ENCODE measurements at regions not wholly inside any gene's neighbourhood (a gene's known extent, or its start where the extent isn't known, plus 50 kb on each side); places are given as distances from the start of the nearest gene placed in this dataset.

- no peaks in the 10 kb centered on the region for H3K9me3 ChIP-seq (ENCODE audit: severe bottlenecking)
- H3K27ac ChIP-seq (ENCODE audit: poor library complexity, severe bottlenecking) = no peak overlapping the region
- no peaks in the 10 kb centered on the region for H3K36me3 ChIP-seq (ENCODE audit: low read depth)
- ATAC-seq (ENCODE audit: low read depth) (no peak), DNase-seq (ENCODE audit: low spot score) (no peak)
- no peaks in the 10 kb centered on the region for H3K27me3 ChIP-seq (ENCODE audit: insufficient read depth, poor library complexity, severe bottlenecking)
- no peaks in the 10 kb centered on the region for H3K4me1 ChIP-seq (ENCODE audit: insufficient read depth, poor library complexity, severe bottlenecking)
- no peak for TF ChIP-seq CTCF (IDR thresholded peaks at IDR 0.05; ENCODE audit: poor library complexity, severe bottlenecking)
- H3K4me3 ChIP-seq (ENCODE audit: severe bottlenecking) = no peak overlapping the region
These were observed 200.1 kb upstream of the NRG3 start for GRCh38 chr10:81674941-81675340.

- Histone ChIP-seq H3K36me3 (ENCODE audit: low read depth) (no peaks in the 10 kb centered on the region), H3K9me3 (ENCODE audit: severe bottlenecking) (no peaks in the 10 kb centered on the region), H3K27me3 (ENCODE audit: insufficient read depth, poor library complexity, severe bottlenecking) (no peaks in the 10 kb centered on the region), H3K27ac (ENCODE audit: poor library complexity, severe bottlenecking) (no peak overlapping the region), H3K4me3 (ENCODE audit: severe bottlenecking) (no peak overlapping the region), H3K4me1 (ENCODE audit: insufficient read depth, poor library complexity, severe bottlenecking) (no peaks in the 10 kb centered on the region)
- no peak for DNase-seq (ENCODE audit: low spot score)
- ATAC-seq (ENCODE audit: low read depth) = no peak
- TF ChIP-seq CTCF (IDR thresholded peaks at IDR 0.05; ENCODE audit: poor library complexity, severe bottlenecking) = no peak
These were observed 195.7 kb upstream of the NRG3 start for GRCh38 chr10:81679291-81679690.

- DNase-seq (ENCODE audit: low spot score) (no peak), ATAC-seq (ENCODE audit: low read depth) (no peak)
- Histone ChIP-seq H3K4me1 (ENCODE audit: insufficient read depth, poor library complexity, severe bottlenecking) (no peaks in the 10 kb centered on the region), H3K27ac (ENCODE audit: poor library complexity, severe bottlenecking) (no peak overlapping the region), H3K4me3 (ENCODE audit: severe bottlenecking) (no peak overlapping the region), H3K36me3 (ENCODE audit: low read depth) (no peaks in the 10 kb centered on the region), H3K9me3 (ENCODE audit: severe bottlenecking) (no peaks in the 10 kb centered on the region), H3K27me3 (ENCODE audit: insufficient read depth, poor library complexity, severe bottlenecking) (no peaks in the 10 kb centered on the region)
- no peak for TF ChIP-seq CTCF (IDR thresholded peaks at IDR 0.05; ENCODE audit: poor library complexity, severe bottlenecking)
These were observed 194.6 kb upstream of the NRG3 start for GRCh38 chr10:81680359-81680758.

DNA sequence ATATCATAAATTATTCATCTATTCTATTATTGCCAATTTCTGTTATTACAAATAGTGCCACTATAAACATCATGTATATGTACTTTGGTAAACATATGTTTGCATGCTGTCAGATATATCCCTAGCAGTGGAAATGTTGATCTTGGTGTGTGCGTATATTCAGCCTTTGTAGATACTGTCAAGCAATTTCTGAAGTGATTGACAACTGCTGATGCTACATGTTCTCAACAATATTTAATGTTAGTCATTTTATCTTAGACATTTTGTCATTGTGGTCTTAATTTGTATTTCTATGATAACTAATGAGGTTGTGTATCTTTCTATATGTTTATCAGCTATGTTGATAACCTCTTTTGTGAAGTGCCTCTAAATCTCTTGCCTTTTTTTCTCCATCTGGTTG lies 186.5 kb upstream of the NRG3 start:
- ATAC-seq (ENCODE audit: low read depth) (no peak), DNase-seq (ENCODE audit: low spot score) (no peak)
- no peak for TF ChIP-seq CTCF (IDR thresholded peaks at IDR 0.05; ENCODE audit: poor library complexity, severe bottlenecking)
- Histone ChIP-seq H3K4me3 (ENCODE audit: severe bottlenecking) (no peak overlapping the region), H3K27ac (ENCODE audit: poor library complexity, severe bottlenecking) (no peak overlapping the region), H3K27me3 (ENCODE audit: insufficient read depth, poor library complexity, severe bottlenecking) (no peaks in the 10 kb centered on the region), H3K9me3 (ENCODE audit: severe bottlenecking) (no peaks in the 10 kb centered on the region), H3K36me3 (ENCODE audit: low read depth) (no peaks in the 10 kb centered on the region), H3K4me1 (ENCODE audit: insufficient read depth, poor library complexity, severe bottlenecking) (no peaks in the 10 kb centered on the region)

DNA sequence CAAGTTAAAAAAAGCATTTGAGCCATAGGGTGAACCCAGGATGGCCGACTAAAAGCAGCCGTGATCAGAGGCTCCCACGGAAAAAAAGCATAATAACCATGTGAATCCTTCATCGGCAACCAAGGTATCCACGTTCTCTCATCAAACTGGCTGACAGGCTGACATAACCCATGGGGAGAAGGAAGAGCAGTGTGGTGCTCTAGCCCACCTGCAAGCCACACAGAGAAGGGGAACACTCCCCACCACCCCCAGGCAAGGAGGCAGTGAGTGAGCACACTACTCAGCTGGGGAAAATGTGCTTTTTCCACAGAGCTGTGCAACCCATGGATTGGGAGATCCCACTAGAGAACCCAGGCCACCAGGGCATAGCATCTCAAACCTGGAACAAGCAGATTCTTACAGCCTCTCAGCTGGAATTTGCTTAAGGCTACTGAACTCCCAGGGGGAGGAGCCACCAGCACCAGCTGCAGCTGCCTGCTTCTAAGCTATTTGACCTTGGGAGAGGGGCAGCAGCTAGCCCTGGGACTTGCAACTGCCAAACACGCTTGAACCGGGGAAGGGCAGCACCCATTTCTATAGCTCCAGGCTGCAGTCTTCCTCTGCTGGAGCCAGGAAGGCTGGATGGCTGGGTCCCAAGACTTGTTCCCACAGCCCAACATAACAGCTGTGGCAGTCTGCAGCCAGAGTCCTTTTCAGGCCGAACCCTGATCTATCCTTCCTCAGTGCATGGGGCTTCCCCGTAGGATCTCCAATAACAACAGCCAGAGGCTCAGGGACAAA lies 178.2 kb upstream of the NRG3 start:
- Histone ChIP-seq H3K27ac (ENCODE audit: poor library complexity, severe bottlenecking) (no peak overlapping the region), H3K4me1 (ENCODE audit: insufficient read depth, poor library complexity, severe bottlenecking) (no peaks in the 10 kb centered on the region), H3K4me3 (ENCODE audit: severe bottlenecking) (no peak overlapping the region), H3K9me3 (ENCODE audit: severe bottlenecking) (peaks cover 4% of the 10 kb centered on the region), H3K27me3 (ENCODE audit: insufficient read depth, poor library complexity, severe bottlenecking) (no peaks in the 10 kb centered on the region), H3K36me3 (ENCODE audit: low read depth) (no peaks in the 10 kb centered on the region)
- TF ChIP-seq CTCF (IDR thresholded peaks at IDR 0.05; ENCODE audit: poor library complexity, severe bottlenecking) = no peak
- no peak for ATAC-seq (ENCODE audit: low read depth)
- no peak for DNase-seq (ENCODE audit: low spot score)

All from RWPE2 (cell line).